ENCODE measurements at regions not wholly inside any gene's neighbourhood (a gene's known extent, or its start where the extent isn't known, plus 50 kb on each side); places are given as distances from the start of the nearest gene placed in this dataset.

DNA sequence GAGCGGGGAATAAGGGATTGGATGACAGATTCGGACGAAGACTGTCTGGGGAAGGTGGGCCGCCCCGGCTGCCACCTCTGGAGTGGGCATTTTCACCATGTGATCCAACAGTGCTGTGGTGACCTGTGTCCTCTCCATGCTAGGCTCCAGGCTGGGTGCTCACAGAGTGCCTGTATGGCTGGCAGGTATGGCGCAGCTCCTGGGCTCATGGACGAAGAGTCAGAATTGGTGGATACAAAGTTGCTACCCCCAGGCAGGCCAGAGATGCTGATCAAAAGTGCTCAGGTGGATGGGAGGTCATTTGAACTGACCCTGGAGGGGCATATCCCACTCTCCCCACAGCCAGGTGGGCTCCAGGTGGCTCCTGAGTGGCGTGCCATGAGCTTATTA lies 111.3 kb upstream of the UQCRFS1 start:
- DNase-seq: no peak

GRCh38 chr19:29324717-29325116 lies 111.8 kb upstream of the UQCRFS1 start:
- no peak for DNase-seq

GRCh38 chr19:29325241-29325975 lies 112.5 kb upstream of the UQCRFS1 start:
- no peak for DNase-seq

- peak; percentile 6 for DNase-seq
Observed at GRCh38 chr19:29326351-29326750, 113.4 kb upstream of the UQCRFS1 start.

GRCh38 chr19:29326849-29327840 lies 114.2 kb upstream of the UQCRFS1 start:
- DNase-seq: no peak

DNA sequence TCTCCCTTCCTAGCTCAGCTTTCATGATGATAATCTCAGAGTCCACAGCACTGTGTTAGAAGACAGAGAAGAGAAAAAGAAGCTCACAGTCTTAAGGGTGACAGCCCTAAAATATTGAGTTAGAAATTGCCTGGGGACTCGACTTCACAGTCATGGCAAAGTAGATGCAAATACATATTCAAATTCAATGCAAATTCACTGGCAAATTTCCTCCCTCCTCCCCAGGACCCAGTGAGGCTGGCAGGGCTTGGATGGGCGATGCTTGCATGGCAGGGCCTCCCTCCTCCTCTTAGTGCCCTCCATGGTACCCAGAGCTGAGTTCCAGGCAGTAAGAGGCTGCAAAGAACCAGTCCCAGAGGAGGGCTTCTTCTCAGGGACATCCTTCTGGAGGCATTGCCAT lies 115.6 kb upstream of the UQCRFS1 start:
- DNase-seq: no peak

- DNase-seq: no peak
Observed at GRCh38 chr19:29329460-29330134, 116.6 kb upstream of the UQCRFS1 start.

- DNase-seq: no peak
Observed at GRCh38 chr19:29336425-29336824, 123.5 kb upstream of the UQCRFS1 start.

GRCh38 chr19:29337029-29337428 lies 124.1 kb upstream of the UQCRFS1 start:
- no peak for DNase-seq

- no peak for DNase-seq
Observed at GRCh38 chr19:29338480-29338879, 125.5 kb upstream of the UQCRFS1 start.

DNA sequence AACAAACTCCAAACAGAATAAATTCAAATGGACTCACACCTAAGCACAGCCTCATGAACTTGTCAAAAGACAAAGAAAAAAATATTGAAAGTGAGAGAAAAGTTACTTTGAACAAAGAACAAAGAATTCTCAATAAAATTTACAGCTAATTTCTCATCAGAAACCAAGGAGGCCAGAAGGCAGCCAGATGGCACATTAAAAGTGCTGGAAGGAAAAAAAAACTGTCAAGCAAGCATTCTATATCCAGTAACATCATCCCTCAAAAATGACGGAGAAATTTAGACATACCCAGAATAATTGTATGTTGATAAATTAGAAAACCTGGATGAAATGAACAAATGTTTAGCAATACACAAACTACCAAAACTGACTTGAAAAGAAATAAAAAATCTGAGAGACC lies 129.8 kb upstream of the UQCRFS1 start:
- no peak for DNase-seq

DNA sequence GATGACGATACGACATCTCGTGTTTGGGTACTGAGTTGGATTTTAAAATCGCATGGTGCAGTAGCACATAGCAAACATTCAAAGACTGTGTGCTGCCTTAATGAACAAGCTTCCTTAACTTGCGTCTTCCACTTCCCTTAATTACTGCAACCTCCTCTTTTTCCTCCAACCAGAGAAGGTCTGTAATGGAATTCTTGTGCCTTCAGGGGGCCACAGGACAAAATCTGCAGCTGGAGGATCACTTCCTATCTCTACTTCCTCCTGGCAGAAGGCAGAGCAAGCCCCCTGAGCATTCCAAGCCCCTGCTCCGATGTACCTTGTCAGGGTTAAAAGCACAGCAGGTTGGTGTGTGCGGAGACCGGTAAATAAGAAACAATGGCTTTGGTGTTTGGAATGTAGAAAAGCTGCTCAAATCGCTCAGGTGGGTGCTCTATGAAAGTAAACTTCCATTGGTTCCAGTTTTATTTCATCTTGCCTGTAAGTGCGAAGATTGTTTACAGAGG lies 151.3 kb upstream of the UQCRFS1 start:
- no peak for DNase-seq

DNA sequence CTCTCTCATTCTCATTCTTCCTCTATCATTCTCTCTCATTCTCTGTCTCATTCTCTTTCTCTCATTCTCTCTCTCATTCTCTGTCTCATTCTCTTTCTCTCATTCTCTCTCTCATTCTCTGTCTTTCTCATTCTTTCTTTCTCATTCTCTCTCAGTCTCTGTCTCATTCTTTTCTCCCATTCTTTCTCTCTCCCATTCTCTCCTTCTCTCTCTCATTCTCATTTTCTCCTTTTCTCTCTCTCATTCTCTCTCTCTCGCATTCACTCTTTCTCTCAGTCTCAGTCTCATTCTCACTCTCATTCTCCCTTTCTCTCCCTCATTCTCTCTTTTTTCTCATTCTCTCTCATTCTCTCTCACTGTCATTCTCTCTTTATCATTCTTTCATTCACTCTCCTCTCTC lies 152.0 kb upstream of the UQCRFS1 start:
- DNase-seq: no peak

DNA sequence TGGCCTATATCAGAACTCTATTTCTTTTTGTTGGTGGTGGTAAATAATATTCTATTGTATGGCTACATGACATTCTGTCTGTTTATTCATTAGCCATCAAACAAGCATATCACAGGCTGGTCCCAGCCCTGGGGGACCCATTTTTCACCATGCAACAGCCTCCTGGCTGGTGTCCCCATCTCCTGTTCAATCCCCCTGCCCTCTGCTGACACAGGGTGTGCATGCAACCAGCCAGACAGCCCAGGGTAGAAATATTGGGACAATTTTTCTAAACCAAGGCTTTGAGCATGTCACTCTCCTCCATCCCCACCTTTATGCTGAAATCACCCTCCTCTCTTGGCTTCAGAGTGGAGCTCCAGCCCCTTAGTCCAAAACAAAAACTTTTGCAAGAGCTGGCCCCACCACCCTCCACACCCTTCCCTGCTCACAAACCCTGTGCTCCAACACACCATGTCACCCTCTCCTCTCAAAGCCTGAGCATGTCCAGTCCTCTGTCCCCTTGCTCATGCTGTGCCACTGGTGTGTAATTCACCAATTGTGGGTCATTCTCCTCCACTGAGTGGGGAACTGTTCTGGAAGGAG lies 153.0 kb upstream of the UQCRFS1 start:
- DNase-seq: no peak

DNA sequence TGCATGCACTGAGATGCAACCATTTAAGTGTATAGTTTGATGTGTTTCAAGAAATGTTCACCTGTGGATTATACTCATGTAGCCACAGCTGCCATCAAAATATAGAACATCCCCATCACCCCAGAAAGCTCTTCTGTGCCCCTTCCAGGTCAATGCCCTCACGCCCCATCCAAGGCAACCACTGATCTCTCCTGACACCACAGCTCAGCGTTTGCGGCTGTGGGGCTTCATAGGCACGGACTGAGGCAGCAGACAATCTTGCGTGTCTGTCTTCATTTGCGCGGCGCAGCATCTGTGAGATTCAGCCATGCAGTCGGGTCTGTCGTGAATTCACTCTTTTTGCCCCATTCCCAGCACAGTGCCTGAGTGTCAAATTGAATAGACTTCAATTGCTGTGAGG lies 153.8 kb upstream of the UQCRFS1 start:
- DNase-seq: no peak

DNA sequence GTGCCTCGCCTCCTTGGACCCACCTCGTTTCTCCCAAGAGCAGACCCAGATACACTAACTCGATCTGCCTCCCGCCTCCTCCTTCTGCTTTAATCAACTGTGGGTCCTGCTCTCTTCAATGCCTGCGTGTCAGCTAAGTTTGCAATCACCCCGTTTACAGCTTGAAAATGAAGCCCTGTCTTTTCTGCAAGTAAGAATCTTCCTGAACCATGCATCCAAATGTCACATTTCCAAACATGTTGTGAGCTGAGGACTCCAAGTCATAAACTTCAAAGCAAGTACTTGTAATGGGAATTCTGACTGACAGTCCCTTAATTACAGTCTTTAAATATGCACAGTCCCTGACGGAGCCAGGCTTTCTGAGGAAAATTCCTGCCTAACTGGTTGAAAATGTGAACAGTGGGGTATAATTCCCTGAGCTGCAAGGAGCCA lies 154.9 kb upstream of the UQCRFS1 start:
- no peak for DNase-seq

- DNase-seq: no peak
Observed at GRCh38 chr19:29370276-29370675, 155.5 kb upstream of the VSTM2B start.

GRCh38 chr19:29371251-29372090 lies 154.3 kb upstream of the VSTM2B start:
- DNase-seq: no peak

DNA sequence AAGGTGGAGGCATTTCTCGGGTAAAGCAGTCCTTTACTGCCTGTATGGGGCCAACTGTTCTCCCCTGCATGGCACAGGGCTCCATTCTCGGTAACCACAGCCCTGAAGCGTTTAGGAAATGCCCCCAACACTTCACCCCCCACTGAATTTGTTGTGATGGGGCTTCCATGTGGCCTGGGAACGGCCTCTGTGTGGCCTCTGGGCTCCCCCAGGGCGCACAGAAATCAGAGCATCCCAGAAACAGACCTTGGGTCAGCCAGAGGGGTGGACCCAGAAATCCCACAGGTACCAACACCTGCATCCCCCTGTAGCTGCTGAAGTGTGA lies 153.7 kb upstream of the VSTM2B start:
- no peak for DNase-seq

DNA sequence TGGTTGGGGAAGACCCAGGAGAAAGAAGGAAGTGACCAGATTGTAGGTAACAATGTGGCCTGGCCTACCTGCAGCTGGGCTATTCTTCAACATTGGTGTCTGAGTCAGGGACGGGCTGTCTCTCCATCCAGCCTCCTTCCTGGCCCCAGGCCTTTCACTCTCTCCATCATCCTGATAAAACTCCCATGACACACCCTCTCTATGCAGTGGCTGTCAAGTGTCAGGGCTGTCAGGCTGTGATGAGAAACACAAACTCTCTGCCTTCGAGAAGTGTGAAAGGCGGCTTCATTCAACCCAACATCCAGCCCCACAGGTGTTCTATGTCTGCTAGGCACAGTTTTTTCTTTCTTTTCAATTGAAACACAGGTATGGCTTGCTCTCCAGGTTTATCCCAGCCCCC lies 153.3 kb upstream of the VSTM2B start:
- DNase-seq: no peak

- DNase-seq: no peak
Observed at GRCh38 chr19:29372921-29373797, 152.6 kb upstream of the VSTM2B start.
